ENCODE measurements at regions not wholly inside any gene's neighbourhood (a gene's known extent, or its start where the extent isn't known, plus 50 kb on each side); places are given as distances from the start of the nearest gene placed in this dataset.

- no CpG with 5 or more reads among the region's 5 CpGs for WGBS (ENCODE audit: extremely low coverage, insufficient coverage, insufficient read length)
- no peak for DNase-seq
- H2BK12ac ChIP-seq (ENCODE audit: low read length) = no peak overlapping the region
- no peaks in the 10 kb centered on the region for H3K27me3 ChIP-seq (ENCODE audit: insufficient read depth, low read length)
- no peak overlapping the region for H3K27ac ChIP-seq (ENCODE audit: low read depth, low read length)
- H2BK120ac ChIP-seq (ENCODE audit: insufficient read depth, low read length, poor library complexity) = no peak overlapping the region
- H3K79me2 ChIP-seq (ENCODE audit: control insufficient read depth, insufficient read depth, low read length, poor library complexity) = no peaks in the 10 kb centered on the region
- no peak overlapping the region for H3K23ac ChIP-seq (ENCODE audit: low read length)
- H4K12ac ChIP-seq (ENCODE audit: low read depth, low read length) = no peak overlapping the region
- no peaks in the 10 kb centered on the region for H3K79me1 ChIP-seq (ENCODE audit: low read length)
- H3K9me3 ChIP-seq (ENCODE audit: insufficient read depth, low read depth, low read length) = no peaks in the 10 kb centered on the region
- H3K18ac ChIP-seq (ENCODE audit: low read length) = no peak overlapping the region
- no peak overlapping the region for H3K4ac ChIP-seq (ENCODE audit: low read depth, low read length)
- H4K91ac ChIP-seq (ENCODE audit: low read depth, low read length) = no peak overlapping the region
- no peak overlapping the region for H4K8ac ChIP-seq (ENCODE audit: low read depth, low read length)
- H3K4me2 ChIP-seq (ENCODE audit: low read length) = no peak overlapping the region
- peaks cover 0 to 2% of the 10 kb centered on the region in 2 experiments for H3K4me1 ChIP-seq (ENCODE audit: control insufficient read depth in 1 of 2, insufficient read depth in 2 of 2, low read length in 2 of 2)
- H2AK5ac ChIP-seq (ENCODE audit: low read length) = no peak overlapping the region
- H2BK5ac ChIP-seq (ENCODE audit: low read depth, low read length, poor library complexity) = no peak overlapping the region
- no peak overlapping the region for H3K9ac ChIP-seq (ENCODE audit: low read length)
- no peak overlapping the region for H2AFZ ChIP-seq (ENCODE audit: insufficient read depth, low read length, poor library complexity)
- H3K14ac ChIP-seq (ENCODE audit: low read length) = no peak overlapping the region
- no peak overlapping the region for H3K4me3 ChIP-seq (ENCODE audit: low read depth, low read length)
- H3K36me3 ChIP-seq (ENCODE audit: control insufficient read depth in 1 of 2, insufficient read depth in 2 of 2, low read length in 2 of 2) = no peaks in the 10 kb centered on the region
These were observed 587.9 kb downstream of the LMO7 start for GRCh38 chr13:76223999-76224398.

- Histone ChIP-seq H3K79me2 (ENCODE audit: control insufficient read depth, insufficient read depth, low read length, poor library complexity) (no peaks in the 10 kb centered on the region), H2BK12ac (ENCODE audit: low read length) (no peak overlapping the region), H3K23ac (ENCODE audit: low read length) (peak overlapping the region; percentile 87), H4K8ac (ENCODE audit: low read depth, low read length) (no peak overlapping the region), H3K9me3 (ENCODE audit: insufficient read depth, low read depth, low read length) (no peaks in the 10 kb centered on the region), H3K27me3 (ENCODE audit: insufficient read depth, low read length) (no peaks in the 10 kb centered on the region), H3K18ac (ENCODE audit: low read length) (no peak overlapping the region), H2BK120ac (ENCODE audit: insufficient read depth, low read length, poor library complexity) (no peak overlapping the region), H4K91ac (ENCODE audit: low read depth, low read length) (no peak overlapping the region), H3K4me1 (ENCODE audit: control insufficient read depth in 1 of 2, insufficient read depth in 2 of 2, low read length in 2 of 2) (peaks cover 0 to 2% of the 10 kb centered on the region in 2 experiments), H3K9ac (ENCODE audit: low read length) (no peak overlapping the region), H2AFZ (ENCODE audit: insufficient read depth, low read length, poor library complexity) (no peak overlapping the region), H2BK5ac (ENCODE audit: low read depth, low read length, poor library complexity) (no peak overlapping the region), H3K36me3 (ENCODE audit: control insufficient read depth in 1 of 2, insufficient read depth in 2 of 2, low read length in 2 of 2) (no peaks in the 10 kb centered on the region), H3K4ac (ENCODE audit: low read depth, low read length) (no peak overlapping the region), H3K4me3 (ENCODE audit: low read depth, low read length) (no peak overlapping the region), H3K79me1 (ENCODE audit: low read length) (no peaks in the 10 kb centered on the region), H3K14ac (ENCODE audit: low read length) (no peak overlapping the region), H2AK5ac (ENCODE audit: low read length) (no peak overlapping the region), H3K27ac (ENCODE audit: low read depth, low read length) (no peak overlapping the region), H4K12ac (ENCODE audit: low read depth, low read length) (no peak overlapping the region), H3K4me2 (ENCODE audit: low read length) (no peak overlapping the region)
- no peak for DNase-seq
- no CpG with 5 or more reads among the region's 2 CpGs for WGBS (ENCODE audit: extremely low coverage, insufficient coverage, insufficient read length)
These were observed 587.4 kb downstream of the LMO7 start for GRCh38 chr13:76223565-76223964.

- Histone ChIP-seq H3K4me2 (ENCODE audit: low read length) (no peak overlapping the region), H3K27me3 (ENCODE audit: insufficient read depth, low read length) (no peaks in the 10 kb centered on the region), H3K23ac (ENCODE audit: low read length) (no peak overlapping the region), H4K12ac (ENCODE audit: low read depth, low read length) (no peak overlapping the region), H3K14ac (ENCODE audit: low read length) (no peak overlapping the region), H2BK5ac (ENCODE audit: low read depth, low read length, poor library complexity) (no peak overlapping the region), H3K27ac (ENCODE audit: low read depth, low read length) (no peak overlapping the region), H2BK12ac (ENCODE audit: low read length) (no peak overlapping the region), H4K91ac (ENCODE audit: low read depth, low read length) (no peak overlapping the region), H2BK120ac (ENCODE audit: insufficient read depth, low read length, poor library complexity) (no peak overlapping the region), H3K9ac (ENCODE audit: low read length) (no peak overlapping the region), H4K8ac (ENCODE audit: low read depth, low read length) (no peak overlapping the region), H3K79me2 (ENCODE audit: control insufficient read depth, insufficient read depth, low read length, poor library complexity) (no peaks in the 10 kb centered on the region), H3K4me1 (ENCODE audit: control insufficient read depth in 1 of 2, insufficient read depth in 2 of 2, low read length in 2 of 2) (peaks cover 0 to 2% of the 10 kb centered on the region in 2 experiments), H3K18ac (ENCODE audit: low read length) (no peak overlapping the region), H3K79me1 (ENCODE audit: low read length) (no peaks in the 10 kb centered on the region), H3K4me3 (ENCODE audit: low read depth, low read length) (no peak overlapping the region), H2AFZ (ENCODE audit: insufficient read depth, low read length, poor library complexity) (no peak overlapping the region), H3K36me3 (ENCODE audit: control insufficient read depth in 1 of 2, insufficient read depth in 2 of 2, low read length in 2 of 2) (no peaks in the 10 kb centered on the region), H2AK5ac (ENCODE audit: low read length) (no peak overlapping the region), H3K4ac (ENCODE audit: low read depth, low read length) (no peak overlapping the region), H3K9me3 (ENCODE audit: insufficient read depth, low read depth, low read length) (no peaks in the 10 kb centered on the region)
- no peak for DNase-seq
- no CpG with 5 or more reads among the region's 2 CpGs for WGBS (ENCODE audit: extremely low coverage, insufficient coverage, insufficient read length)
These were observed 586.4 kb downstream of the LMO7 start for GRCh38 chr13:76222511-76222910.

- Histone ChIP-seq H3K23ac (ENCODE audit: low read length) (no peak overlapping the region), H3K4ac (ENCODE audit: low read depth, low read length) (no peak overlapping the region), H2BK120ac (ENCODE audit: insufficient read depth, low read length, poor library complexity) (no peak overlapping the region), H3K4me1 (ENCODE audit: control insufficient read depth in 1 of 2, insufficient read depth in 2 of 2, low read length in 2 of 2) (no peaks in the 10 kb centered on the region), H3K4me3 (ENCODE audit: low read depth, low read length) (no peak overlapping the region), H2AK5ac (ENCODE audit: low read length) (no peak overlapping the region), H3K4me2 (ENCODE audit: low read length) (no peak overlapping the region), H3K9me3 (ENCODE audit: insufficient read depth, low read depth, low read length) (no peaks in the 10 kb centered on the region), H3K14ac (ENCODE audit: low read length) (no peak overlapping the region), H2AFZ (ENCODE audit: insufficient read depth, low read length, poor library complexity) (no peak overlapping the region), H3K18ac (ENCODE audit: low read length) (no peak overlapping the region), H3K27ac (ENCODE audit: low read depth, low read length) (no peak overlapping the region), H2BK12ac (ENCODE audit: low read length) (no peak overlapping the region), H3K79me2 (ENCODE audit: control insufficient read depth, insufficient read depth, low read length, poor library complexity) (no peaks in the 10 kb centered on the region), H3K27me3 (ENCODE audit: insufficient read depth, low read length) (no peaks in the 10 kb centered on the region), H3K36me3 (ENCODE audit: control insufficient read depth in 1 of 2, insufficient read depth in 2 of 2, low read length in 2 of 2) (no peaks in the 10 kb centered on the region), H3K9ac (ENCODE audit: low read length) (no peak overlapping the region), H2BK5ac (ENCODE audit: low read depth, low read length, poor library complexity) (no peak overlapping the region), H4K8ac (ENCODE audit: low read depth, low read length) (no peak overlapping the region), H4K12ac (ENCODE audit: low read depth, low read length) (no peak overlapping the region), H3K79me1 (ENCODE audit: low read length) (no peaks in the 10 kb centered on the region), H4K91ac (ENCODE audit: low read depth, low read length) (no peak overlapping the region)
- peak in 1 of 2 donors; percentile 22 for DNase-seq
- WGBS (ENCODE audit: extremely low coverage, insufficient coverage, insufficient read length) = no CpG with 5 or more reads among the region's 2 CpGs
These were observed 580.6 kb downstream of the LMO7 start for GRCh38 chr13:76216729-76217128.

Measured in trophoblast cell (in vitro differentiated cells and primary cell).